Tibial artery (tissue), 4 donors: ENCODE measurements at regions not wholly inside any gene's neighbourhood (a gene's known extent, or its start where the extent isn't known, plus 50 kb on each side); places are given as distances from the start of the nearest gene placed in this dataset.

Source experiments
- DNase-seq, 2 donors: peaks; one replicate each; pipeline ENCODE4 v3.0.0-alpha.2; 2019
- H3K27ac ChIP-seq, 2 donors: fragments of 200-600 bp; sonication (generic) in 1 of 2; 1 replicate in 1 of 2; 2 replicates in 1 of 2; pipeline ENCODE4 v1.5.1; 2018 to 2019; ENCODE audit warnings: mild to moderate bottlenecking in 1 of 2
- H3K27me3 ChIP-seq, 2 donors: fragments of 200-600 bp; sonication (generic) in 1 of 2; one replicate each; pipeline versions ENCODE4 v1.5.1 to v1.6.0; 2016 to 2019
- H3K36me3 ChIP-seq, 3 donors: fragments of 200-600 bp; sonication (generic) in 2 of 3; one replicate each; pipeline ENCODE4 v1.5.1; 2016 to 2019; ENCODE audit warnings: mild to moderate bottlenecking in 2 of 3
- H3K4me1 ChIP-seq, 4 donors: fragments of 200-600 bp; sonication (generic) in 2 of 4; 1 replicate in 3 of 4; 2 replicates in 1 of 4; pipeline ENCODE4 v1.5.1; 2016 to 2019
- H3K4me3 ChIP-seq, 2 donors: fragments of 200-600 bp; sonication (generic) in 1 of 2; 1 replicate in 1 of 2; 2 replicates in 1 of 2; pipeline ENCODE4 v1.5.1; 2018 to 2019; ENCODE audit warnings: mild to moderate bottlenecking in 2 of 2
- H3K9me3 ChIP-seq, 3 donors: fragments of 200-600 bp; sonication (generic) in 1 of 3; one replicate each; pipeline ENCODE4 v1.5.1; 2016 to 2019
- CTCF ChIP-seq, 2 experiments: fragments of 200-600 bp in 1 of 2; fragments of 450-650 bp in 1 of 2; IDR thresholded peaks; one replicate each; pipeline ENCODE4 v1.5.1; 2017 to 2019; ENCODE audit warnings: antibody characterized with exemption in 2 of 2, mild to moderate bottlenecking in 1 of 2, moderate library complexity in 1 of 2
- intact Hi-C: fragments of 100-400 bp; cut with DNase I; formaldehyde crosslinking; loops from one replicate; pipeline ENCODE4 v1.15.0; 2023; ENCODE audit warnings: low total_unique reads

GRCh38 chr6:10190042-10190441, 224.8 kb downstream of the TFAP2A start:
- DNase-seq = no peak
- H3K4me1 ChIP-seq = peaks cover 0 to 2% (median 0%) of the 10 kb centered on the region in 4 donors
- H3K27ac ChIP-seq = no peak overlapping the region
- no peak overlapping the region for H3K4me3 ChIP-seq
- no peak for TF ChIP-seq CTCF (IDR thresholded peaks at IDR 0.05)
- H3K27me3 ChIP-seq = no peaks in the 10 kb centered on the region
- intact Hi-C loops = no loop called here
- no peaks in the 10 kb centered on the region for H3K9me3 ChIP-seq
- no peaks in the 10 kb centered on the region for H3K36me3 ChIP-seq

GRCh38 chr6:10184371-10185227, 230.3 kb downstream of the TFAP2A start:
- H3K27ac ChIP-seq = no peak overlapping the region
- DNase-seq = no peak
- no peaks in the 10 kb centered on the region for H3K9me3 ChIP-seq
- no peaks in the 10 kb centered on the region for H3K27me3 ChIP-seq
- no peaks in the 10 kb centered on the region for H3K36me3 ChIP-seq
- TF ChIP-seq CTCF (IDR thresholded peaks at IDR 0.05) = no peak
- intact Hi-C loops = no loop called here
- H3K4me3 ChIP-seq = no peak overlapping the region
- H3K4me1 ChIP-seq = no peaks in the 10 kb centered on the region

- H3K4me1 ChIP-seq = no peaks in the 10 kb centered on the region
- intact Hi-C loops = no loop called here
These were observed 234.5 kb downstream of the TFAP2A start for GRCh38 chr6:10180138-10181074.

GRCh38 chr6:10177704-10178103, 237.2 kb downstream of the TFAP2A start:
- no peaks in the 10 kb centered on the region for H3K36me3 ChIP-seq
- H3K27ac ChIP-seq = no peak overlapping the region
- H3K4me3 ChIP-seq = no peak overlapping the region
- no peaks in the 10 kb centered on the region for H3K9me3 ChIP-seq
- intact Hi-C loops = no loop called here
- no peak for DNase-seq
- peaks cover 0 to 3% of the 10 kb centered on the region in 2 donors for H3K27me3 ChIP-seq
- TF ChIP-seq CTCF (IDR thresholded peaks at IDR 0.05) = no peak
- no peaks in the 10 kb centered on the region for H3K4me1 ChIP-seq

More at GRCh38 chr6:10180138-10181074, 234.5 kb downstream of the TFAP2A start:
- H3K4me3 ChIP-seq = no peak overlapping the region
- no peaks in the 10 kb centered on the region for H3K9me3 ChIP-seq
- H3K27me3 ChIP-seq = peaks cover 0 to 3% of the 10 kb centered on the region in 2 donors
- no peak overlapping the region for H3K27ac ChIP-seq
- no peaks in the 10 kb centered on the region for H3K36me3 ChIP-seq
- TF ChIP-seq CTCF (IDR thresholded peaks at IDR 0.05) = no peak
- no peak for DNase-seq

GRCh38 chr6:10175362-10175761, 239.5 kb downstream of the TFAP2A start:
- Histone ChIP-seq H3K27me3 (peaks cover 0 to 3% of the 10 kb centered on the region in 2 donors), H3K4me1 (no peaks in the 10 kb centered on the region), H3K27ac (no peak overlapping the region), H3K36me3 (no peaks in the 10 kb centered on the region), H3K4me3 (no peak overlapping the region), H3K9me3 (no peaks in the 10 kb centered on the region)
- no peak for TF ChIP-seq CTCF (IDR thresholded peaks at IDR 0.05)
- DNase-seq = no peak
- intact Hi-C loops = no loop called here
